VCaP (cell line): ENCODE measurements at regions not wholly inside any gene's neighbourhood (a gene's known extent, or its start where the extent isn't known, plus 50 kb on each side); places are given as distances from the start of the nearest gene placed in this dataset.
"Not testable (repeated sequence)": the region's sequence is repeated elsewhere in the genome, so short reads cannot be mapped to it uniquely, and the experiment has no call there.

Experiments used
- H3K27ac ChIP-seq: fragments of 450-650 bp; 2 replicates; pipeline ENCODE4 v1.5.1; 2017
- TF ChIP-seq, protein P1 (sequence below): fragments of 450-650 bp; conservative IDR thresholded peaks from 2 replicates; pipeline ENCODE4 v1.5.1; 2017; ENCODE audit warnings: mild to moderate bottlenecking, moderate library complexity

DNA sequence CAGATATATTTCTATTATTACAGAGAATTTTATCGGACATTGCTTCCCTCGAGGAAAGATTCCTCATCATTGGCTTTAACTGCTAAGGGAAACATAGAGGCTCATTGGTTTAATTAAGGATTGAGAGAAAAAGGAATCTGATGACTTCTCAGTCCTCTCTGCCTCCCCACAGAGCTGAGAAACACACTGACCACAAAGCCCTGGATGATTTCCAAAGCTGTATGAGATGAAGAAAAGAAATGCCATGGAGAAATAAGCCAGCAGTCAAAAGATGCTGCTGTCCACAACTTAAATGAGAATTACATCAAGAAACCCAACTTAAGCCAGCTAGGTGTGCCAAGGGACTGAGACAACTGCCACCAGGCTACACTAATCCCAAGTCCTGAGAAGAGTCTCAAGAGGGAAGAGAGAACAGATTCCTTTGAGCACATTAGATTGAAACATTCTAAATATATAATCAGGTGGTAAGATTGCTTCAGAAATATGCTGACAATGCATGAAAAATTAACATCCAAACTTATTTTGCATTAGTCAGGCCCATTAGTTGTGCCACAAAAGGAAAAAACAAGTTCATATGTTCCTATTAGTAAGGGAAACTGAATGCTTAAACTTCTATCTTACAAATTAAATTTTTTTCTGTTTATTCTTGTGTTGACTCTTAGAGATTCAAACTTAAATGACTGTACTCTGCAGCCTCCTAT is 308.1 kb upstream of the CYRIA start:
- H3K27ac ChIP-seq: no peak overlapping the region
- TF ChIP-seq, protein P1, sequence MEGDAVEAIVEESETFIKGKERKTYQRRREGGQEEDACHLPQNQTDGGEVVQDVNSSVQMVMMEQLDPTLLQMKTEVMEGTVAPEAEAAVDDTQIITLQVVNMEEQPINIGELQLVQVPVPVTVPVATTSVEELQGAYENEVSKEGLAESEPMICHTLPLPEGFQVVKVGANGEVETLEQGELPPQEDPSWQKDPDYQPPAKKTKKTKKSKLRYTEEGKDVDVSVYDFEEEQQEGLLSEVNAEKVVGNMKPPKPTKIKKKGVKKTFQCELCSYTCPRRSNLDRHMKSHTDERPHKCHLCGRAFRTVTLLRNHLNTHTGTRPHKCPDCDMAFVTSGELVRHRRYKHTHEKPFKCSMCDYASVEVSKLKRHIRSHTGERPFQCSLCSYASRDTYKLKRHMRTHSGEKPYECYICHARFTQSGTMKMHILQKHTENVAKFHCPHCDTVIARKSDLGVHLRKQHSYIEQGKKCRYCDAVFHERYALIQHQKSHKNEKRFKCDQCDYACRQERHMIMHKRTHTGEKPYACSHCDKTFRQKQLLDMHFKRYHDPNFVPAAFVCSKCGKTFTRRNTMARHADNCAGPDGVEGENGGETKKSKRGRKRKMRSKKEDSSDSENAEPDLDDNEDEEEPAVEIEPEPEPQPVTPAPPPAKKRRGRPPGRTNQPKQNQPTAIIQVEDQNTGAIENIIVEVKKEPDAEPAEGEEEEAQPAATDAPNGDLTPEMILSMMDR: no peak

DNA sequence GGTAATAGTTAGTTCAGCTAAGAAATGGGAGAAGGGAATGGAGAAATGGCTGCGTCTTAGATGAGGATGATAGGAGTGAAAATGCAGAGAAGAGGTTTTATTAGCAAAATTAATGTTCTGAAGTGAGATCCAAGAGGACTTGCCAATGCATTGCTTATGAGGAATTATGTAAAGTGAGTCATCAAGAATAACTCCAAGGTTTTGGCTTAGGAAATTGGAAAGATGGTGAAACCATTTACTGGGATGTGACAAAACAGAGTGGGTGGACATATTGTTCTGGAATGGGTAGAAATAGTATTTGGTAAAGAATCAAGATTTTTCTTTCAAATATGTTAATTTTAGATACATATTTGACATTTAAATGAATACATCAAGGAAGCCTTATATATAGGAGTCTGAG is 306.6 kb upstream of the CYRIA start:
- TF ChIP-seq, protein P1: no peak

DNA sequence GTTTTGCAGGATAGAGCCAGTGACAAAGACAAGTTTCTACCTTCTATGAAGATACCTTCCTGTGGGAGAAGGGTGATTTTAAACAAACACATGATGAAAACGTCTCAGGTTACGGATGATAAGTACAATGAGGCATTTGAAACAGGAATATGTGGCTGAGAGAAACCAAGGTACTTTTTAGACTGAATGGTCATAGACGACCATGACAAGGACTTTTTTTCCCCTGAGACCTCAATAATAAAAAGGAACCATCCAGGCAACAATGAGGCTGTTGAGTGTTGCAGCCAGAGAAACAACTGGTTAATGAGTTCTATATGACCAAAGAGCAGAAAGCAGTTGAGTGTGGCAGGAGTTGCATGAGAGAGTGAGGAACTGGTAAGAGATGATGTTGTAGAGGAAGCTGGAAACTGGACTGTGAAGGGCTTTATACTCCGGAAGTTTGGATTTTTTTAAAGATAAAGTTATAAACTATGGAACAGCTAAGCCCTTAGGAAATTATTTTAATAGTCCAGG is 306.1 kb upstream of the CYRIA start:
- TF ChIP-seq, protein P1: no peak

More for the DNA sequence above, 306.6 kb upstream of the CYRIA start:
- no peak overlapping the region for H3K27ac ChIP-seq

DNA sequence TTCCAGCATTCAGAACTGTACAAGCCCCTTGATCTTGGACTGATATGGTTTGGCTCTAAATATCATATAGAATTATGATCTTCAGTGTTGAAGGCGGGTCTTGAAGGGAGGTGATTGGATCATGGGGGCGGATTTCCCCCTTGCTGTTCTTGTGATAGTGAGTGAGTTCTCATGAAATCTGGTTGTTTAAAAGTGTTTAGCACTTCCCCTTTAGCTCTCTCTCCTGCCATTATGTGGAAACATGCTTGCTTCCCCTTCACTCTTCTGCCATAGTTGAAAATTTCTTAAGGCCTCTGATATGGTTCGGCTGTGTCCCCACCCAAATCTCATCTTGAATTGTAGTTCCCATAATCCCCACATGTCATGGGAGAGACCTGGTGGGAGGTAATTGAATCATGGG is 305.3 kb upstream of the CYRIA start:
- not testable (repeated sequence) for H3K27ac ChIP-seq

More for the DNA sequence above, 306.1 kb upstream of the CYRIA start:
- H3K27ac ChIP-seq: no peak overlapping the region

DNA sequence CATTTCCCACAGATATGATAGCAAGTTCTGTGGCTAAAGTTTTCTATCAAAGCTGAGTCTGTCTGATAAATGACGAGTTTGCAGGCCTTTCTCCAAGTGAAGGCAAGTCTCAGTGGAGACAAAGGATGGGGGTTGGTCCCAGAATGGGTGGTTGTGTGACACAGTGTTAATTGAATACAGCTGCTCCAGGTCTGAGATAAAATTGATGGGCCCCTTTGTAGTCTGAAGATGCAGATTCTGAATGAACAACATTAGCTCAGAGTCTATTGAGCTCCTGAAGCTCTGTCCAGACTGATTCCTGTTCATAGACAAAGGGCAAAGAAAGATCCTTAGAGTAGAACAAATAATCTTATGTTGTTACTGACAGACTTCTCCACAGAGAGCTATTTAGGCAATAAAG is 296.9 kb upstream of the CYRIA start:
- TF ChIP-seq, protein P1: no peak
- no peak overlapping the region for H3K27ac ChIP-seq

DNA sequence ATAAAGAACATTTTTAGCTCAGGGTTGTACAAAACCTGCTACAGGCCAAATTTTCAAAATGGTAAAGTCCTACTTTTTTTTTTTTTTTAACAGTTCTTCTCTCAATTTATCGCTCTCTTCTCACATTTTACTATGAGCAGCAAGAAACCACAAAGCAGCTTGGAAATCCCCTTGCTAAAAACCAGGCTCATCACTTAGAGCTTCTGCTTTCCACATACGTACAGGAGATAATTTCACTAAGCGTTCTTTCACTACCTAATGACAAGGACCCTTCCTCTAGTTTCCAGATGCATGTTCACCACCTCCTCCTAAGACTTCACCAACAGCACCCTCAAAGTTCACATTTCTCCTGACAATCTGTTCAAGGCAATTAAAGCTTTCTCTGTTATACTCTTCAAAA is 294.9 kb upstream of the CYRIA start:
- H3K27ac ChIP-seq: no peak overlapping the region
- TF ChIP-seq, protein P1: no peak

DNA sequence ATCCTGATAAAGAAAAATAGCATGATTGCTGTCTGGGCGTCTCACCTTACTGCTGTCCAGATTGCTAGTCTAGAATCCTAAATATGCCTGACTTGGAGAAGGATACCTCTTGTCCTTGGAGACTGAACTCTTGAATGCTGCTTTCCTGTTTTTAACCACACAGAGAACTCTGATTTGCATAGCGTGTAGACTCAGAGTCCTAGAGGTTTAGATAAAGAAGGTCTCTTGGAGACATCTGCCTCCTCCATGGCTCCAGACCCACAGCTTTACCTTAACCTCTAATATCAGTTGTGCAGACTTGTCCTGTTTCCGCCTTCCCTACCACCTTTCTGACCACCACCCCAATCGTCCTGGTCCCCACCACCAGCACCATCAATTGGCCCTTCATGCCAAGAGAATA is 292.6 kb upstream of the CYRIA start:
- TF ChIP-seq, protein P1: no peak
- H3K27ac ChIP-seq: no peak overlapping the region

DNA sequence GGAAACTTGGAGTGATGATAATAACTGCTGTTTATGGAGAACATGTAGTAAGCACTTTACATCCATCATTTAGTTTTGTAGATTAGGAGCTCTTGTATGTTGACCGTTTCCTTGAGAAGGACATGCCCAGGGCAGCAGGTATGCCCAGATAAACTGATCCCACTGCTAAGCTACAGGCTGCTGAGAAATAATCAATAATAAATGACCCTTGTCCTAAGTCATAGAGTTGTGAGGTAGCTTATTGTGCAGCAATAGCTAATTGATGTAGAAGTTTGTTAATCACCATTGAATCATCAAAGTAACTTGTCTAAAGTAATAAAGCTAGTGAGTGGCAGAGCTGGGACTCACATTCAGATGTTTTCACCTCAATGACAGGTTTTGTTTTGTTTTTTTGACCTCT is 287.2 kb upstream of the CYRIA start:
- H3K27ac ChIP-seq: no peak overlapping the region
- TF ChIP-seq, protein P1: no peak
